Activated B cell treated with CpG ODN at 0.5 μM for 24 hours (primary cell): ENCODE measurements at regions not wholly inside any gene's neighbourhood (a gene's known extent, or its start where the extent isn't known, plus 50 kb on each side); places are given as distances from the start of the nearest gene placed in this dataset.

Source experiments
- ATAC-seq: fragments of 200-7000 bp; cut with Tn5 transposase; one replicate; pipeline ENCODE4 v1.10.0; 2021; ENCODE audit warnings: low read depth, mild to moderate bottlenecking, moderate library complexity
- CTCF ChIA-PET: fragments of 350-600 bp; sonication (Branson Sonifier 250); formaldehyde crosslinking; loops from one replicate; lab custom pipeline; 2021; ENCODE audit warnings: antibody characterized with exemption; lab: Charles Lee
- POLR2A ChIA-PET: fragments of 350-600 bp; sonication (Branson Sonifier 250); formaldehyde crosslinking; loops from one replicate; lab custom pipeline; 2021; ENCODE audit warnings: antibody characterized with exemption; lab: Charles Lee
- DNase-seq: peaks from one replicate; pipeline ENCODE4 v3.0.0; 2022
- H3K27ac Mint-ChIP-seq: one replicate; pipeline ENCODE4 v1.8.0; 2020; ENCODE audit warnings: mixed read lengths
- H3K27me3 Mint-ChIP-seq: one replicate; pipeline ENCODE4 v1.8.0; 2021; ENCODE audit warnings: mixed read lengths
- H3K36me3 Mint-ChIP-seq: one replicate; pipeline ENCODE4 v1.8.0; 2021; ENCODE audit warnings: low read depth, mixed read lengths
- H3K4me1 Mint-ChIP-seq: one replicate; pipeline ENCODE4 v1.8.0; 2021; ENCODE audit warnings: mixed read lengths
- H3K4me3 Mint-ChIP-seq: one replicate; pipeline ENCODE4 v1.8.0; 2020; ENCODE audit warnings: mild to moderate bottlenecking, mixed read lengths
- H3K9me3 Mint-ChIP-seq: one replicate; pipeline ENCODE4 v1.8.0; 2020; ENCODE audit warnings: mixed read lengths
- CTCF ChIP-seq: fragments of 200-600 bp; IDR thresholded peaks from one replicate; pipeline ENCODE4 v1.8.0; 2022; ENCODE audit warnings: antibody characterized with exemption, mild to moderate bottlenecking
- intact Hi-C: fragments of 100-400 bp; cut with micrococcal nuclease; formaldehyde crosslinking; loops from one replicate; pipeline ENCODE4 v1.15.1; 2024

GRCh38 chrY:7881696-7882095, 970.1 kb upstream of the AMELY start:
- no peaks in the 10 kb centered on the region for H3K4me1 Mint-ChIP-seq
- H3K27ac Mint-ChIP-seq, result no peak overlapping the region
- H3K4me3 Mint-ChIP-seq, result no peak overlapping the region
- H3K9me3 Mint-ChIP-seq, result no peaks in the 10 kb centered on the region
- ChIA-PET CTCF (no interaction called here), POLR2A (no interaction called here)
- no peak for ATAC-seq
- intact Hi-C loops, result no loop called here
- no peaks in the 10 kb centered on the region for H3K27me3 Mint-ChIP-seq
- TF ChIP-seq CTCF, result no peak
- H3K36me3 Mint-ChIP-seq, result no peaks in the 10 kb centered on the region
- DNase-seq, result no peak

DNA sequence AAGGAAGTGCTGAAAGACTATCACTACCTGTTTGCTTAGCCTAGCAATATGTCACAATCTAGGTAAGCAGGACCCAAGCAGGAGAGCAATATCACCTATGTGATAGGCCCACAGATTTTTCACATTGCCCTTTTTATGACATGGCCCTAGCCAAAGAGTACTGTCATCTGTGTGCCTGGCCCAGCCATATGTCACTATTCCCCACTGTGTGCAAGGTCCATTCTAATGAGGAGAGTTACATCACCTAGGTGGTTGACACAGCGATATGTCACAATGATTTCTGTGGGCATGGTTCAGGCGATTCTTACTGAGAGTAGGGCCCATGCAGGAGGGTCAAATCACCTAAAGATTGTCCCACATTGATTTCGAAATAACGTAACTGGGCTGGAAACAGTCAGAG, 967.7 kb upstream of the AMELY start:
- ATAC-seq, result no peak
- no peak for TF ChIP-seq CTCF
- DNase-seq, result no peak
- Mint-ChIP-seq H3K36me3 (no peaks in the 10 kb centered on the region), H3K27me3 (no peaks in the 10 kb centered on the region), H3K4me3 (no peak overlapping the region), H3K27ac (no peak overlapping the region), H3K9me3 (no peaks in the 10 kb centered on the region), H3K4me1 (no peaks in the 10 kb centered on the region)
- ChIA-PET CTCF (no interaction called here), POLR2A (no interaction called here)
- intact Hi-C loops, result loop anchor here (10.0 kb wide), 1 partner anchor 914 kb away; no protein-coding TSS in a partner anchor

- ChIA-PET POLR2A (no interaction called here), CTCF (no interaction called here)
- no peak for ATAC-seq
- Mint-ChIP-seq H3K36me3 (no peaks in the 10 kb centered on the region), H3K9me3 (no peaks in the 10 kb centered on the region), H3K4me1 (no peaks in the 10 kb centered on the region), H3K4me3 (no peak overlapping the region), H3K27ac (no peak overlapping the region), H3K27me3 (no peaks in the 10 kb centered on the region)
- no peak for TF ChIP-seq CTCF
- no peak for DNase-seq
- intact Hi-C loops, result loop anchor here (10.0 kb wide), 1 partner anchor 914 kb away; no protein-coding TSS in a partner anchor
Measured at GRCh38 chrY:7878719-7879118, 967.2 kb upstream of the AMELY start.

DNA sequence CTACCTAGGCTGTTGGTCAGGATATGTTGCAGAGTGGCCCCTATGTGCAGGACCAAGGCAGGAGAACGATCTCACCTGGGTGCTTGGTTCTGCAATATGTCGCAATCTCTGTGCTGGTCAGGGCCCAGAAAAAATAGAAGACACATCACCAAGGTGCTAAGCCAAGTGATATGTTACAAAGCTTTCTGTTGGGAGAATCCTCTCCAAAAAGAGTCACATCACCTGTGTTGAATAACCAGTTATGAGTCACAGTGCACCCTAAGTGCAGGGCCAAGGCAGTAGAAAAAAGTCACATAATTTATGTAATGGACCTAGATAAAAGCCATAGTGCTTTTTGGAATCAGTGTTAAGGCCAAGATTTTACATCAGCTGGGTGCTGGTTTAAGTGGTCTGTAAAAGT, 965.9 kb upstream of the AMELY start:
- Mint-ChIP-seq H3K27me3 (no peaks in the 10 kb centered on the region), H3K4me3 (no peak overlapping the region), H3K27ac (no peak overlapping the region), H3K4me1 (no peaks in the 10 kb centered on the region), H3K9me3 (no peaks in the 10 kb centered on the region), H3K36me3 (no peaks in the 10 kb centered on the region)
- DNase-seq, result no peak
- ChIA-PET POLR2A (no interaction called here), CTCF (no interaction called here)
- ATAC-seq, result no peak
- intact Hi-C loops, result loop anchor here (10.0 kb wide), 1 partner anchor 913 kb away; no protein-coding TSS in a partner anchor
- no peak for TF ChIP-seq CTCF

GRCh38 chrY:7874080-7874479, 962.5 kb upstream of the AMELY start:
- Mint-ChIP-seq H3K27ac (no peak overlapping the region), H3K4me3 (no peak overlapping the region), H3K36me3 (no peaks in the 10 kb centered on the region), H3K4me1 (no peaks in the 10 kb centered on the region), H3K27me3 (no peaks in the 10 kb centered on the region), H3K9me3 (no peaks in the 10 kb centered on the region)
- TF ChIP-seq CTCF, result no peak
- DNase-seq (no peak), ATAC-seq (peak; percentile 57)
- POLR2A ChIA-PET, result no interaction called here
- CTCF ChIA-PET, result interaction anchor here (0.9 to 1.0 kb wide), 3 partner anchors 523 to 671 kb away, joined by 3 to 6 read pairs (median 4); no protein-coding TSS in a partner anchor
- intact Hi-C loops, result loop anchor here (1.0 to 10.0 kb wide), 4 partner anchors 55 to 909 kb away; no protein-coding TSS in a partner anchor
